Mesothelial cell of epicardium (in vitro differentiated cells): ENCODE measurements at regions not wholly inside any gene's neighbourhood (a gene's known extent, or its start where the extent isn't known, plus 50 kb on each side); places are given as distances from the start of the nearest gene placed in this dataset.
"Not testable (repeated sequence)": the region's sequence is repeated elsewhere in the genome, so short reads cannot be mapped to it uniquely, and the experiment has no call there.

Experiments
- DNase-seq, 2 experiments: peaks; one replicate each; pipeline ENCODE4 v3.0.0; 2021; ENCODE audit warnings: low spot score in 2 of 2; ENCODE audit not compliant: unreplicated experiment in 2 of 2
- H3K27ac Mint-ChIP-seq: 2 replicates; pipeline ENCODE4 v1.8.0; 2021; ENCODE audit warnings: mixed read lengths
- H3K27me3 Mint-ChIP-seq: 2 replicates; pipeline ENCODE4 v1.8.0; 2021; ENCODE audit warnings: low read depth, mixed read lengths
- H3K36me3 Mint-ChIP-seq: 2 replicates; pipeline ENCODE4 v1.8.0; 2021; ENCODE audit warnings: mixed read lengths
- H3K4me1 Mint-ChIP-seq: 2 replicates; pipeline ENCODE4 v1.8.0; 2021; ENCODE audit warnings: mixed read lengths
- H3K4me3 Mint-ChIP-seq: 2 replicates; pipeline ENCODE4 v1.8.0; 2021; ENCODE audit warnings: mild to moderate bottlenecking, moderate library complexity, mixed read lengths
- H3K9me3 Mint-ChIP-seq: 2 replicates; pipeline ENCODE4 v1.8.0; 2021; ENCODE audit warnings: mixed read lengths
- CTCF ChIP-seq: fragments of 200-600 bp; sonication (generic); IDR thresholded peaks from one replicate; pipeline ENCODE4 v1.5.0; 2021; ENCODE audit warnings: antibody characterized with exemption; ENCODE audit not compliant: unreplicated experiment

GRCh38 chr7:57524197-57524596, 74.2 kb downstream of the ZNF716 start:
- not testable (repeated sequence) for H3K4me3 Mint-ChIP-seq, DNase-seq, H3K27me3 Mint-ChIP-seq, H3K27ac Mint-ChIP-seq, H3K36me3 Mint-ChIP-seq, H3K4me1 Mint-ChIP-seq
- H3K9me3 Mint-ChIP-seq, result peaks cover 68% of the 10 kb centered on the region

DNA sequence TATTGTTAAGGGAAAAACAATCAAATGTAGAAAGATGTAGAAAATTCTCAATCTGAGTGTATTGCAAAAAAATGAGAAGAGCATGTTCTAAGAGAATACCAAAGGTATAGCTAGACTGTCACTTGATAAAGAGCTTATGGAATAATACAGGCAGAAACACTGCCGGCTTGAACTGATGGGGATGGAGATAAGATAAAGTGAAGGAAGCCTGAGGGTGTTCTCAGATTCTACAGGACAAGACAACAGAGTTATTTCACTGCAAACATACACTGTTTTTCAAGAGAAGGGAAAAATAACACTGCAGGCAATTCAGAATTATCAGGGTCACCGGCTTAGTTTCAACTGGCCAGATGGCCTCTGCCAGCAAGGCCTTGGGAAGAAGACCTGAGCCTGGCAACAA, 80.0 kb downstream of the ZNF716 start:
- H3K27ac Mint-ChIP-seq, result no peak overlapping the region
- no peaks in the 10 kb centered on the region for H3K27me3 Mint-ChIP-seq
- H3K9me3 Mint-ChIP-seq, result peaks cover 66% of the 10 kb centered on the region
- no peak overlapping the region for H3K4me3 Mint-ChIP-seq
- H3K4me1 Mint-ChIP-seq, result no peaks in the 10 kb centered on the region
- H3K36me3 Mint-ChIP-seq, result peaks cover 3% of the 10 kb centered on the region
- TF ChIP-seq CTCF, result no peak
- DNase-seq, result no peak

DNA sequence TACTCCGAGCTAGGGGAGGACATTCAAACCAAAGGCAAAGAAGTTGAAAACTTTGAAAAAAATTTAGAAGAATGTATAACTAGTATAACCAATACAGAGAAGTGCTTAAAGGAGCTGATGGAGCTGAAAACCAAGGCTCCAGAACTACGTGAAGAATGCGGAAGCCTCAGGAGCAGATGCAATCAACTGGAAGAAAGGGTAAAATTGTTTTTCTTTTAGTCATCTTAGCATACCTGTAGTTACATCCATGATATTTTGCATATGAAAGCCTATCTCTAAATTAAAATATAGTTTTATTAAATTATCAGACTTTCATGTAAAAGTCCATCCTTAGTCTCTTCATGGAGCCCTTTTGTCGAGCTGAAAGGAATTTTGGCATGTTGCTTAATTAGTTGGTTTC, 90.7 kb downstream of the ZNF716 start:
- not testable (repeated sequence) for H3K27me3 Mint-ChIP-seq, H3K27ac Mint-ChIP-seq, DNase-seq, H3K4me1 Mint-ChIP-seq, H3K36me3 Mint-ChIP-seq, H3K4me3 Mint-ChIP-seq
- peaks cover 52% of the 10 kb centered on the region for H3K9me3 Mint-ChIP-seq

DNA sequence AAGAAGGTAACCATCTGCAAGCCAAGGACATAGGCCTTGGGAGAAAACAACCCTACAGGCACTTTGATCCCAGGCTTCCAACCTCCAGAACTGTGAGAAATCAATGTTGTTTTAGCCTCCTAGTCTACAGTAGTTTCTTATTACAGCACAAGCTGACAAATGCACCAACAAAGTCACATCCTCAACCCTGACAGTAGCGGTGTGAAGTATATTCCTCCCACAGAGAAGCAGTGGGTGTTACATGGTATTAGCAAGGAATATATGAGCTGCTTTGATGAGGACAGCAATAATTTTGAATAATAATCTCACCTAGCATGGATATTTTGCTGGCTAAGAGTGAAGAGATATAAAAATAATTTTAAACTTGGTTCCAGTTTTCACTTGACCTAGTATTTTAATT, 92.4 kb downstream of the ZNF716 start:
- H3K4me3 Mint-ChIP-seq, H3K36me3 Mint-ChIP-seq, H3K4me1 Mint-ChIP-seq, DNase-seq, H3K27me3 Mint-ChIP-seq, H3K27ac Mint-ChIP-seq: not testable (repeated sequence)
- peaks cover 47% of the 10 kb centered on the region for H3K9me3 Mint-ChIP-seq

DNA sequence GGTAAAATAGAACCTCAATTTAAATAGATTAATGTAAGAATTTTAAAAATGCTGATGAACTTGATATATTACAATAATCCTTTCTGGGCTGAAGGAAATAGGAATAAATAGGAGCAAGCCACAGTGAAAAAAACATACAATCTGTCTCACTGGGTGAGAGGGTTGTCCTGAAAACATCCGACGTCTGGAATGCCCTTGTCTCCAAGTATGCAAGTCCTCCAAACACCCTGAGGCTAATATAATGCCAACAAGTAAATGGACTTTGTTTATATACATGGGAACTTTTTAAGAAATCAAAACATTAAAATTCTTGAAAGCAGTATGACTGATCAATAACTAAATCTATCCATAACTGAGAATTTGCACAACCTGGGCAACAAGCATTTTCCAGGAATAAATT, 97.4 kb downstream of the ZNF716 start:
- H3K9me3 Mint-ChIP-seq, result peaks cover 66% of the 10 kb centered on the region
- not testable (repeated sequence) for H3K4me1 Mint-ChIP-seq, H3K27me3 Mint-ChIP-seq, DNase-seq, H3K27ac Mint-ChIP-seq, H3K36me3 Mint-ChIP-seq, H3K4me3 Mint-ChIP-seq

DNA sequence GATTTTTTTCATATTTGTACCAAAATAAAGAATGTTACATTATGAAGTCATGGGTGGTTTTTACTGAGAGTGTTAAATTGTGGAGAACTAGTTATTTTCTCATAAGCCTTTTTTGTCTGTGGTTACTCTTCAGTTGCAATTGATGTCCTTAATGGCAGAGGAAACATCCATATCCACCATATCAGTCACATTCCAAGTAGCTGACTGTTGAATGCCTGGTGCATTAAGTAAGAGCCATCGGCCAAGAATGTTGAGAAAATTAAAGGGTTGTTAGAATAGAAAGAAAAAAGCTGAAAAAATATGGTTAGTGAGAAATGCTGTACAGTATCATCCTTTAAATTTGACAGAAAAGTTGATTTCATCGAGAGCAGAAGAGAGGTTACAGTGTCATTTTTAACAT, 100.0 kb downstream of the ZNF716 start:
- H3K4me1 Mint-ChIP-seq, H3K27ac Mint-ChIP-seq, H3K36me3 Mint-ChIP-seq, H3K4me3 Mint-ChIP-seq, DNase-seq, H3K27me3 Mint-ChIP-seq: not testable (repeated sequence)
- peaks cover 59% of the 10 kb centered on the region for H3K9me3 Mint-ChIP-seq

GRCh38 chr7:57555687-57556086, 105.7 kb downstream of the ZNF716 start:
- not testable (repeated sequence) for H3K36me3 Mint-ChIP-seq, H3K27me3 Mint-ChIP-seq, H3K4me1 Mint-ChIP-seq, H3K4me3 Mint-ChIP-seq, DNase-seq, H3K27ac Mint-ChIP-seq
- peaks cover 53% of the 10 kb centered on the region for H3K9me3 Mint-ChIP-seq

- peaks cover 5% of the 10 kb centered on the region for H3K36me3 Mint-ChIP-seq
- H3K9me3 Mint-ChIP-seq, result peaks cover 41% of the 10 kb centered on the region
These were observed 129.5 kb downstream of the ZNF716 start for GRCh38 chr7:57579454-57579853.

More at GRCh38 chr7:57579454-57579853, 129.5 kb downstream of the ZNF716 start:
- no peaks in the 10 kb centered on the region for H3K4me1 Mint-ChIP-seq
- no peak for DNase-seq
- H3K27ac Mint-ChIP-seq, result no peak overlapping the region
- no peaks in the 10 kb centered on the region for H3K27me3 Mint-ChIP-seq
- no peak for TF ChIP-seq CTCF
- H3K4me3 Mint-ChIP-seq, result no peak overlapping the region
